DOHH2 (cell line): ENCODE measurements at regions not wholly inside any gene's neighbourhood (a gene's known extent, or its start where the extent isn't known, plus 50 kb on each side); places are given as distances from the start of the nearest gene placed in this dataset.

Source experiments
- H3F3A ChIP-seq: fragments of 200-600 bp; sonication (generic), shearing (Covaris generic); 2 replicates; pipeline ENCODE4 v1.6.0; 2016; ENCODE audit warnings: antibody characterized with exemption, mild to moderate bottlenecking; ENCODE audit not compliant: control insufficient read depth, insufficient read depth
- H3K27ac ChIP-seq: fragments of 200-600 bp; sonication (generic); 2 replicates; pipeline ENCODE4 v1.5.1; 2014; ENCODE audit warnings: low read depth, mild to moderate bottlenecking, low read length, moderate library complexity
- H3K27me3 ChIP-seq: fragments of 200-600 bp; sonication (generic); 2 replicates; pipeline ENCODE4 v1.6.1; 2014; ENCODE audit warnings: mild to moderate bottlenecking, low read length, mixed read lengths; ENCODE audit not compliant: control insufficient read depth
- H3K36me3 ChIP-seq: fragments of 200-600 bp; sonication (generic); 2 replicates; pipeline ENCODE4 v1.6.1; 2014; ENCODE audit warnings: mild to moderate bottlenecking, low read length, moderate library complexity, mixed read lengths; ENCODE audit not compliant: control insufficient read depth
- H3K4me1 ChIP-seq: fragments of 200-600 bp; sonication (generic); 2 replicates; pipeline ENCODE4 v1.6.1; 2014; ENCODE audit warnings: mild to moderate bottlenecking, low read length, mixed read lengths; ENCODE audit not compliant: control insufficient read depth
- H3K4me2 ChIP-seq: fragments of 200-600 bp; sonication (generic); 2 replicates; pipeline ENCODE4 v1.6.0; 2014; ENCODE audit warnings: mild to moderate bottlenecking, low read length, moderate library complexity
- H3K4me3 ChIP-seq: fragments of 200-600 bp; sonication (generic); 2 replicates; pipeline ENCODE4 v1.5.1; 2014; ENCODE audit warnings: mild to moderate bottlenecking, low read length, mixed read lengths
- H3K79me2 ChIP-seq: fragments of 200-600 bp; sonication (generic); 2 replicates; pipeline ENCODE4 v1.6.1; 2014; ENCODE audit warnings: mild to moderate bottlenecking, low read length, mixed read lengths; ENCODE audit not compliant: control insufficient read depth
- H3K9me2 ChIP-seq: fragments of 200-600 bp; sonication (generic); replicated peaks from 2 replicates; pipeline ENCODE4 v1.6.1; 2014; ENCODE audit warnings: mild to moderate bottlenecking, low read length, mixed read lengths; ENCODE audit not compliant: control insufficient read depth
- H3K9me3 ChIP-seq: fragments of 200-600 bp; sonication (generic); 2 replicates; pipeline ENCODE4 v1.6.1; 2014; ENCODE audit warnings: antibody characterized with exemption, low read length, mixed read lengths; ENCODE audit not compliant: control insufficient read depth, insufficient read depth
- H4K20me1 ChIP-seq: fragments of 200-600 bp; sonication (generic); 2 replicates; pipeline ENCODE4 v1.6.0; 2014; ENCODE audit warnings: low read depth, mild to moderate bottlenecking, antibody characterized with exemption, low read length, moderate library complexity; ENCODE audit not compliant: control insufficient read depth, insufficient read depth
- EZH2phosphoT487 ChIP-seq: fragments of 200-600 bp; sonication (generic); IDR thresholded peaks from 2 replicates; pipeline ENCODE4 v1.6.1; 2017; ENCODE audit warnings: borderline replicate concordance, mild to moderate bottlenecking, antibody characterized with exemption, low read length, moderate library complexity, mixed read lengths
- TF ChIP-seq, protein P1 (sequence below): fragments of 200-600 bp; sonication (generic); IDR thresholded peaks from one replicate; pipeline ENCODE4 v1.5.1; 2014; ENCODE audit warnings: antibody characterized with exemption, mild to moderate bottlenecking, low read depth, low read length; ENCODE audit not compliant: poor library complexity, severe bottlenecking

DNA sequence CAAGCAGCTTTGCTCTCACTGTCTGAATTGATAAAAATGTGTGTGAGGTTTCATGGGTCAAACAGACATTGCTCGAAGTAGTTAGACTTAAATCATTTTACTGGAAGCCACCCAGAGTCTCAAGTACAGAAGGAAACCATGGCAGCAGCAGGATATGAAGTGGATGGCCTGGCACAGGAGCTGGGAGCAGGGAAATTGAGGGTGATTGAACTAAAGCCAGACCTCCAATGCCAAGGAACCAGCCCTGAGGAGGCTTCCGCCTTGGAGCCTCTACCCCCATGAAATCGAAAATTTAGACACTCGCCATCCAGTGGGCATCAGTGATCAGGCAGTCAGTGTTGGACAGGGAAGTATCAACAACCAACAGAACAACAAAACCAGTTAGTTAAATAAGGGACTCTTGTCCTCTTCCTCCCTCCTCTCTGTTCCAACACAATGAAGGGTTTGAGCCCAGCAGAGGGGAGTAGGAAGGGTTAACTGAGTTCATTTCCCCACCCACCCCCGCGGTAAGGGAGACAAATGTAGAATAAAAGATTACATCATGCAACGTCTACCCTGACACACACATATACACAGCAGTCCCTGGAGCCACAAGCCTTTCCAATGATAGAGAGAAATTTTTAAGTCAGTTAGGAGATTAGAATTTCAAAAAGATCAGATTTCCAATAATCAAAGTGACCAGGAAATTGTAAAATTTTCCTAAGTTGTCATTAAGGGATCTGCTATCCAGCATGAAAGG lies 156.3 kb downstream of the SLC16A9 start:
- Histone ChIP-seq H3K4me1 (no peaks in the 10 kb centered on the region), H3K36me3 (no peaks in the 10 kb centered on the region), H4K20me1 (no peaks in the 10 kb centered on the region), H3K9me3 (no peaks in the 10 kb centered on the region), H3K9me2 (no peaks in the 10 kb centered on the region), H3K4me3 (no peak overlapping the region), H3K79me2 (no peaks in the 10 kb centered on the region), H3F3A (no peaks in the 10 kb centered on the region), H3K4me2 (no peak overlapping the region), H3K27me3 (no peaks in the 10 kb centered on the region; the same call in 1 of the 2 replicates), H3K27ac (no peak overlapping the region)
- no peak for TF ChIP-seq EZH2phosphoT487
- TF ChIP-seq, protein P1, sequence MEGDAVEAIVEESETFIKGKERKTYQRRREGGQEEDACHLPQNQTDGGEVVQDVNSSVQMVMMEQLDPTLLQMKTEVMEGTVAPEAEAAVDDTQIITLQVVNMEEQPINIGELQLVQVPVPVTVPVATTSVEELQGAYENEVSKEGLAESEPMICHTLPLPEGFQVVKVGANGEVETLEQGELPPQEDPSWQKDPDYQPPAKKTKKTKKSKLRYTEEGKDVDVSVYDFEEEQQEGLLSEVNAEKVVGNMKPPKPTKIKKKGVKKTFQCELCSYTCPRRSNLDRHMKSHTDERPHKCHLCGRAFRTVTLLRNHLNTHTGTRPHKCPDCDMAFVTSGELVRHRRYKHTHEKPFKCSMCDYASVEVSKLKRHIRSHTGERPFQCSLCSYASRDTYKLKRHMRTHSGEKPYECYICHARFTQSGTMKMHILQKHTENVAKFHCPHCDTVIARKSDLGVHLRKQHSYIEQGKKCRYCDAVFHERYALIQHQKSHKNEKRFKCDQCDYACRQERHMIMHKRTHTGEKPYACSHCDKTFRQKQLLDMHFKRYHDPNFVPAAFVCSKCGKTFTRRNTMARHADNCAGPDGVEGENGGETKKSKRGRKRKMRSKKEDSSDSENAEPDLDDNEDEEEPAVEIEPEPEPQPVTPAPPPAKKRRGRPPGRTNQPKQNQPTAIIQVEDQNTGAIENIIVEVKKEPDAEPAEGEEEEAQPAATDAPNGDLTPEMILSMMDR = no peak

GRCh38 chr10:59550061-59550460 lies 159.6 kb downstream of the SLC16A9 start:
- Histone ChIP-seq H3K4me3 (no peak overlapping the region), H3F3A (no peaks in the 10 kb centered on the region), H3K4me1 (no peaks in the 10 kb centered on the region), H3K79me2 (no peaks in the 10 kb centered on the region), H3K9me3 (no peaks in the 10 kb centered on the region), H3K9me2 (no peaks in the 10 kb centered on the region), H3K27me3 (no peaks in the 10 kb centered on the region), H3K4me2 (no peak overlapping the region), H4K20me1 (no peaks in the 10 kb centered on the region), H3K27ac (no peak overlapping the region), H3K36me3 (no peaks in the 10 kb centered on the region)
- no peak for TF ChIP-seq EZH2phosphoT487
- TF ChIP-seq, protein P1 = no peak

DNA sequence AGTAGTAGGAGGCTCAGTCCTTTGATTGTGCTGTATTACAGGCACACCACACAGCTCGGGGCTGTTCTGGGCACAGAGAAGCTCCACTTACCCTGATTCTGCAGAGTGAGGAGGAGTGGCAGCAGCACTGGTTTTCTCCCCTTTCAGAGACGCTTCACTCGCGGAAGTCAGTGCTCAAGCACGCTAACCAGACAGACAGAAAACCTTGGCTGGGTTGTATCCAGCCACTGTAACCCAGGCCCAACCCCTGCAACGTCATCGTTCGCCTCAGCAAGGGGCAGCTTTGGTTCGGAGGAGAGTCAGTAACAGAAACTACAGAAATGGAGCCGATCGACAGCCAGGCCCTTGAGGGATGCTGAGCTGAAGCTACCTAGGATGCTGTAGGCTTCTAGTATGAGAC lies 171.0 kb downstream of the SLC16A9 start:
- H3F3A ChIP-seq = no peaks in the 10 kb centered on the region
- no peaks in the 10 kb centered on the region for H3K9me3 ChIP-seq
- H3K27ac ChIP-seq = no peak overlapping the region
- TF ChIP-seq, protein P1 = no peak
- TF ChIP-seq EZH2phosphoT487 = no peak
- H4K20me1 ChIP-seq = no peaks in the 10 kb centered on the region
- H3K4me2 ChIP-seq = no peak overlapping the region
- H3K4me1 ChIP-seq = no peaks in the 10 kb centered on the region
- H3K79me2 ChIP-seq = no peaks in the 10 kb centered on the region
- no peaks in the 10 kb centered on the region for H3K9me2 ChIP-seq
- no peaks in the 10 kb centered on the region for H3K36me3 ChIP-seq
- no peaks in the 10 kb centered on the region for H3K27me3 ChIP-seq
- no peak overlapping the region for H3K4me3 ChIP-seq
